Keratinocyte (primary cell): ENCODE measurements at regions not wholly inside any gene's neighbourhood (a gene's known extent, or its start where the extent isn't known, plus 50 kb on each side); places are given as distances from the start of the nearest gene placed in this dataset.

Source experiments
- DNase-seq: peaks from one replicate; pipeline ENCODE4 v3.0.0-alpha.2; 2011; ENCODE audit warnings: low read depth, missing footprints, low spot score
- FAIRE-seq: peaks from 2 replicates; lab custom pipeline; 2011; peaks lifted over from hg19 to GRCh38; lab: Jason Lieb, UNC
- H2AFZ ChIP-seq: 2 replicates; pipeline ENCODE4 v1.6.0; 2012; ENCODE audit warnings: low read length, control low read depth, inconsistent platforms; ENCODE audit not compliant: control insufficient read depth
- H3K27ac ChIP-seq: 2 replicates; pipeline ENCODE4 v1.5.1; 2011; ENCODE audit warnings: low read length; ENCODE audit not compliant: control insufficient read depth, insufficient read depth
- H3K27me3 ChIP-seq: 3 replicates; pipeline ENCODE4 v1.6.0; 2011; ENCODE audit warnings: low read length; ENCODE audit not compliant: control insufficient read depth, insufficient read depth; ENCODE audit errors: extremely low read depth
- H3K36me3 ChIP-seq, 2 experiments: 2 replicates in 1 of 2; 3 replicates in 1 of 2; pipeline ENCODE4 v1.5.1; 2011; ENCODE audit warnings: low read length in 2 of 2, mild to moderate bottlenecking in 1 of 2; ENCODE audit not compliant: control insufficient read depth in 2 of 2, insufficient read depth in 2 of 2; ENCODE audit errors: extremely low read depth in 1 of 2
- H3K4me1 ChIP-seq: 3 replicates; pipeline ENCODE4 v1.5.1; 2011; ENCODE audit warnings: low read length; ENCODE audit not compliant: control insufficient read depth, insufficient read depth; ENCODE audit errors: extremely low read depth
- H3K4me2 ChIP-seq: 3 replicates; pipeline ENCODE4 v1.6.0; 2011; ENCODE audit warnings: low read depth, low read length; ENCODE audit not compliant: control insufficient read depth, insufficient read depth; ENCODE audit errors: extremely low read depth
- H3K4me3 ChIP-seq, 3 experiments: fragments of 200-600 bp in 1 of 3; sonication (generic) in 1 of 3; 2 replicates in 2 of 3; 3 replicates in 1 of 3; pipeline ENCODE4 v1.5.1; 2011 to 2016; ENCODE audit warnings: low read length in 3 of 3, mild to moderate bottlenecking in 3 of 3, control low read depth in 2 of 3, inconsistent platforms in 1 of 3, low read depth in 1 of 3, mixed read lengths in 1 of 3, mixed run types in 1 of 3, moderate library complexity in 1 of 3; ENCODE audit not compliant: control insufficient read depth in 2 of 3, insufficient read depth in 2 of 3; ENCODE audit errors: extremely low read depth in 1 of 3
- H3K79me2 ChIP-seq: 2 replicates; pipeline ENCODE4 v1.6.0; 2012; ENCODE audit warnings: low read length; ENCODE audit not compliant: control insufficient read depth, insufficient read depth
- H3K9ac ChIP-seq: 3 replicates; pipeline ENCODE4 v1.6.0; 2011; ENCODE audit warnings: low read length; ENCODE audit not compliant: control insufficient read depth, insufficient read depth; ENCODE audit errors: extremely low read depth
- H3K9me1 ChIP-seq: 3 replicates; pipeline ENCODE4 v1.6.0; 2011; ENCODE audit warnings: low read length; ENCODE audit not compliant: control insufficient read depth, insufficient read depth; ENCODE audit errors: extremely low read depth
- H3K9me3 ChIP-seq: 2 replicates; pipeline ENCODE4 v1.5.1; 2012; ENCODE audit warnings: low read depth, low read length; ENCODE audit not compliant: control insufficient read depth
- H4K20me1 ChIP-seq: 3 replicates; pipeline ENCODE4 v1.6.0; 2011; ENCODE audit warnings: low read length; ENCODE audit not compliant: control insufficient read depth, insufficient read depth; ENCODE audit errors: extremely low read depth
- CTCF ChIP-seq, 3 experiments: IDR thresholded peaks in 1 of 3; conservative IDR thresholded peaks in 1 of 3; optimal IDR thresholded peaks in 1 of 3; 2 replicates in 2 of 3; 3 replicates in 1 of 3; pipeline versions ENCODE3 to v1.5.1; 2011; ENCODE audit warnings: low read length in 3 of 3, mild to moderate bottlenecking in 3 of 3, moderate library complexity in 2 of 3, control low read depth in 1 of 3, inconsistent platforms in 1 of 3; ENCODE audit not compliant: insufficient read depth in 2 of 3; ENCODE audit errors: extremely low read depth in 1 of 3
- EZH2 ChIP-seq: IDR thresholded peaks from one replicate; pipeline ENCODE4 v1.6.1; 2012; ENCODE audit warnings: inconsistent platforms, mild to moderate bottlenecking, low read length, moderate library complexity
- dilution Hi-C: fragments of 300-500 bp; cut with MboI; formaldehyde crosslinking; loops from one replicate; pipeline ENCODE4 v1.7.0; 2020; ENCODE audit warnings: low sequenced_read_pairs; ENCODE audit not compliant: extremely low pct_ligation_motif_present

- H3K4me1 ChIP-seq: peaks cover 7% of the 10 kb centered on the region
- no peak overlapping the region for H3K4me2 ChIP-seq
- H4K20me1 ChIP-seq: no peaks in the 10 kb centered on the region
- no peak overlapping the region for H3K27ac ChIP-seq
- H3K36me3 ChIP-seq: no peaks in the 10 kb centered on the region
- dilution Hi-C loops: no loop called here
- no peaks in the 10 kb centered on the region for H3K79me2 ChIP-seq
- no peaks in the 10 kb centered on the region for H3K9me1 ChIP-seq
- H3K9me3 ChIP-seq: no peaks in the 10 kb centered on the region
- H3K9ac ChIP-seq: no peak overlapping the region
- no peak overlapping the region for H3K4me3 ChIP-seq
- no peaks in the 10 kb centered on the region for H3K27me3 ChIP-seq
- H2AFZ ChIP-seq: no peak overlapping the region
- TF ChIP-seq EZH2: no peak
- DNase-seq: no peak
- no peak for FAIRE-seq
These were observed 92.5 kb upstream of the CPEB4 start for GRCh38 chr5:173795601-173796000.

- dilution Hi-C loops: no loop called here
- peaks cover 7% of the 10 kb centered on the region for H3K4me1 ChIP-seq
- H3K27me3 ChIP-seq: no peaks in the 10 kb centered on the region
- H3K36me3 ChIP-seq: no peaks in the 10 kb centered on the region
- H3K9me3 ChIP-seq: no peaks in the 10 kb centered on the region
- no peak for DNase-seq
- H3K4me3 ChIP-seq: no peak overlapping the region
- no peaks in the 10 kb centered on the region for H4K20me1 ChIP-seq
- no peak overlapping the region for H3K9ac ChIP-seq
- H3K4me2 ChIP-seq: no peak overlapping the region
- no peak overlapping the region for H3K27ac ChIP-seq
- H3K9me1 ChIP-seq: no peaks in the 10 kb centered on the region
- no peak for FAIRE-seq
- H2AFZ ChIP-seq: no peak overlapping the region
- TF ChIP-seq CTCF (optimal IDR thresholded peaks at IDR 0.05 in 1 of 3, IDR thresholded peaks at IDR 0.05 in 1 of 3, conservative IDR thresholded peaks at IDR 0.05 in 1 of 3; ENCODE audit: extremely low read depth in 1 of 3, insufficient read depth in 2 of 3, low read length in 3 of 3) (no peak), EZH2 (no peak)
- no peaks in the 10 kb centered on the region for H3K79me2 ChIP-seq
These were observed 91.2 kb upstream of the CPEB4 start for GRCh38 chr5:173796721-173797495.
